ENCODE measurements at regions not wholly inside any gene's neighbourhood (a gene's known extent, or its start where the extent isn't known, plus 50 kb on each side); places are given as distances from the start of the nearest gene placed in this dataset.

GRCh38 chr21:32140151-32140550 lies 138.7 kb downstream of the MIS18A start:
- Mint-ChIP-seq H3K4me3 (ENCODE audit: low read depth, unreplicated experiment) (no peak overlapping the region), H3K4me1 (ENCODE audit: low read depth, unreplicated experiment) (no peaks in the 10 kb centered on the region), H3K27ac (ENCODE audit: unreplicated experiment) (no peak overlapping the region), H3K9me3 (ENCODE audit: low read depth, unreplicated experiment) (no peaks in the 10 kb centered on the region), H3K27me3 (ENCODE audit: unreplicated experiment) (peaks cover 90% of the 10 kb centered on the region), H3K36me3 (ENCODE audit: insufficient read depth, unreplicated experiment) (no peaks in the 10 kb centered on the region)
- TF ChIP-seq, protein P1, sequence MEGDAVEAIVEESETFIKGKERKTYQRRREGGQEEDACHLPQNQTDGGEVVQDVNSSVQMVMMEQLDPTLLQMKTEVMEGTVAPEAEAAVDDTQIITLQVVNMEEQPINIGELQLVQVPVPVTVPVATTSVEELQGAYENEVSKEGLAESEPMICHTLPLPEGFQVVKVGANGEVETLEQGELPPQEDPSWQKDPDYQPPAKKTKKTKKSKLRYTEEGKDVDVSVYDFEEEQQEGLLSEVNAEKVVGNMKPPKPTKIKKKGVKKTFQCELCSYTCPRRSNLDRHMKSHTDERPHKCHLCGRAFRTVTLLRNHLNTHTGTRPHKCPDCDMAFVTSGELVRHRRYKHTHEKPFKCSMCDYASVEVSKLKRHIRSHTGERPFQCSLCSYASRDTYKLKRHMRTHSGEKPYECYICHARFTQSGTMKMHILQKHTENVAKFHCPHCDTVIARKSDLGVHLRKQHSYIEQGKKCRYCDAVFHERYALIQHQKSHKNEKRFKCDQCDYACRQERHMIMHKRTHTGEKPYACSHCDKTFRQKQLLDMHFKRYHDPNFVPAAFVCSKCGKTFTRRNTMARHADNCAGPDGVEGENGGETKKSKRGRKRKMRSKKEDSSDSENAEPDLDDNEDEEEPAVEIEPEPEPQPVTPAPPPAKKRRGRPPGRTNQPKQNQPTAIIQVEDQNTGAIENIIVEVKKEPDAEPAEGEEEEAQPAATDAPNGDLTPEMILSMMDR (IDR thresholded peaks at IDR 0.05; ENCODE audit: unreplicated experiment): no peak
- BruUV-seq (replicated peaks): no TSS peak
- CTCF ChIA-PET: no interaction called here
- DNase-seq: no peak
- intact Hi-C loops (cut with micrococcal nuclease; ENCODE audit: unreplicated experiment): no loop called here

GRCh38 chr21:32138658-32139057 lies 140.2 kb downstream of the MIS18A start:
- no peak overlapping the region for H3K27ac Mint-ChIP-seq (ENCODE audit: unreplicated experiment)
- no peaks in the 10 kb centered on the region for H3K4me1 Mint-ChIP-seq (ENCODE audit: low read depth, unreplicated experiment)
- TF ChIP-seq, protein P1 (IDR thresholded peaks at IDR 0.05; ENCODE audit: unreplicated experiment): no peak
- no TSS peak for BruUV-seq (replicated peaks)
- DNase-seq: no peak
- H3K36me3 Mint-ChIP-seq (ENCODE audit: insufficient read depth, unreplicated experiment): no peaks in the 10 kb centered on the region
- H3K9me3 Mint-ChIP-seq (ENCODE audit: low read depth, unreplicated experiment): no peaks in the 10 kb centered on the region
- H3K4me3 Mint-ChIP-seq (ENCODE audit: low read depth, unreplicated experiment): no peak overlapping the region
- peaks cover 94% of the 10 kb centered on the region for H3K27me3 Mint-ChIP-seq (ENCODE audit: unreplicated experiment)
- CTCF ChIA-PET: no interaction called here
- intact Hi-C loops (cut with micrococcal nuclease; ENCODE audit: unreplicated experiment): no loop called here

- Mint-ChIP-seq H3K4me3 (ENCODE audit: low read depth, unreplicated experiment) (no peak overlapping the region), H3K4me1 (ENCODE audit: low read depth, unreplicated experiment) (no peaks in the 10 kb centered on the region), H3K27ac (ENCODE audit: unreplicated experiment) (no peak overlapping the region), H3K27me3 (ENCODE audit: unreplicated experiment) (peaks cover 96% of the 10 kb centered on the region), H3K36me3 (ENCODE audit: insufficient read depth, unreplicated experiment) (no peaks in the 10 kb centered on the region), H3K9me3 (ENCODE audit: low read depth, unreplicated experiment) (no peaks in the 10 kb centered on the region)
- no TSS peak for BruUV-seq (replicated peaks)
- CTCF ChIA-PET: no interaction called here
- DNase-seq: no peak
- intact Hi-C loops (cut with micrococcal nuclease; ENCODE audit: unreplicated experiment): no loop called here
- TF ChIP-seq, protein P1 (IDR thresholded peaks at IDR 0.05; ENCODE audit: unreplicated experiment): no peak
These were observed 140.9 kb downstream of the MIS18A start for GRCh38 chr21:32137931-32138330.

DNA sequence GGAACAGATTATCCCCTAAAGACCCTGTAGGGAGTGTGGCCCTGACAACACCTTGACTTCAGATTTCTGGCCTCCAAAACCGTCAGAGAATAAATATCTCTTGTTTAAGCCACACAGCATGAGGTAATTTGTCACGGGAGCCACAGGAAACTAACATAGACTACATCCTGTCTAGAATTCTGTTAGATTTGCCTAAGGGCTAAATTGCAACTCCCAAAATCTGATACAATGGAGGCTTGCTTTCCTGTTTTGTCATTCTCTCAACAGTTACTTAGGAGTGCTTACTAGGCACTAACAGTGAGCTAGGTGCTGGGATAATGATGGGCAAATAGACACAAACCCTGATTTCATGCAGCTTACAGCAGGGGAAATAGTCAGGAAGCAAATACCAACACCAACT lies 141.6 kb downstream of the MIS18A start:
- Mint-ChIP-seq H3K27ac (ENCODE audit: unreplicated experiment) (no peak overlapping the region), H3K9me3 (ENCODE audit: low read depth, unreplicated experiment) (no peaks in the 10 kb centered on the region), H3K27me3 (ENCODE audit: unreplicated experiment) (peaks cover 93% of the 10 kb centered on the region), H3K4me1 (ENCODE audit: low read depth, unreplicated experiment) (no peaks in the 10 kb centered on the region), H3K4me3 (ENCODE audit: low read depth, unreplicated experiment) (no peak overlapping the region), H3K36me3 (ENCODE audit: insufficient read depth, unreplicated experiment) (no peaks in the 10 kb centered on the region)
- TF ChIP-seq, protein P1 (IDR thresholded peaks at IDR 0.05; ENCODE audit: unreplicated experiment): no peak
- intact Hi-C loops (cut with micrococcal nuclease; ENCODE audit: unreplicated experiment): no loop called here
- no peak for DNase-seq
- no TSS peak for BruUV-seq (replicated peaks)
- CTCF ChIA-PET: no interaction called here

GRCh38 chr21:32136546-32136945 lies 142.3 kb downstream of the MIS18A start:
- peaks cover 93% of the 10 kb centered on the region for H3K27me3 Mint-ChIP-seq (ENCODE audit: unreplicated experiment)
- H3K4me3 Mint-ChIP-seq (ENCODE audit: low read depth, unreplicated experiment): no peak overlapping the region
- no peaks in the 10 kb centered on the region for H3K9me3 Mint-ChIP-seq (ENCODE audit: low read depth, unreplicated experiment)
- BruUV-seq (replicated peaks): no TSS peak
- intact Hi-C loops (cut with micrococcal nuclease; ENCODE audit: unreplicated experiment): no loop called here
- H3K4me1 Mint-ChIP-seq (ENCODE audit: low read depth, unreplicated experiment): no peaks in the 10 kb centered on the region
- CTCF ChIA-PET: no interaction called here
- no peak overlapping the region for H3K27ac Mint-ChIP-seq (ENCODE audit: unreplicated experiment)
- TF ChIP-seq, protein P1 (IDR thresholded peaks at IDR 0.05; ENCODE audit: unreplicated experiment): no peak
- H3K36me3 Mint-ChIP-seq (ENCODE audit: insufficient read depth, unreplicated experiment): no peaks in the 10 kb centered on the region
- no peak for DNase-seq
